Amygdala (tissue), 56 donors: ENCODE measurements at regions not wholly inside any gene's neighbourhood (a gene's known extent, or its start where the extent isn't known, plus 50 kb on each side); places are given as distances from the start of the nearest gene placed in this dataset.
"Not testable (repeated sequence)": the region's sequence is repeated elsewhere in the genome, so short reads cannot be mapped to it uniquely, and the experiment has no call there.

Experiments
- DNase-seq, 56 donors: peaks; one replicate each; lab custom pipeline; 2025; lab: John Stamatoyannopoulos, UW

- DNase-seq: no peak
These were observed 1082.0 kb downstream of the DSC3 start for GRCh38 chr18:29960539-29960938.

GRCh38 chr18:29930231-29930630 lies 1112.3 kb downstream of the DSC3 start:
- DNase-seq: no peak

DNA sequence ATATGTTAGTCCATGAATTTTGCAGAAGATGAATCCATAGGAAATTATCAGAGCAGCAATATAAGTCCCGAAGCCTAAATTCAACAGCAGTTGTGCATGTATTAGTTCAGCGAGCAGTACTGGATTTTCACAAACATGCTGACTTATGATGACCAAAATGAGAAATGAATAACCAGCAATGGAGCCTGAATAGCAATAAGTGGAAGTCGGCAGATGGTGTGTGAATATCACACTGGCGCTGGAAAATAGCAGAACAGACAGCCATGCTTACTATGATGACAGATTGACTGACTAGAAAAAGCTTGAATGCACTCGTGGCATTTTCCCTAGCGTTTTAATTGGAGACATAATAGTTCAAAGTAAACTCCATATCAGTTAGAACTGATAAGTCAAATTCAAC lies 1114.5 kb downstream of the DSC3 start:
- peak in 7 of 56 donors; percentile 1 to 19 (median 4) for DNase-seq

DNA sequence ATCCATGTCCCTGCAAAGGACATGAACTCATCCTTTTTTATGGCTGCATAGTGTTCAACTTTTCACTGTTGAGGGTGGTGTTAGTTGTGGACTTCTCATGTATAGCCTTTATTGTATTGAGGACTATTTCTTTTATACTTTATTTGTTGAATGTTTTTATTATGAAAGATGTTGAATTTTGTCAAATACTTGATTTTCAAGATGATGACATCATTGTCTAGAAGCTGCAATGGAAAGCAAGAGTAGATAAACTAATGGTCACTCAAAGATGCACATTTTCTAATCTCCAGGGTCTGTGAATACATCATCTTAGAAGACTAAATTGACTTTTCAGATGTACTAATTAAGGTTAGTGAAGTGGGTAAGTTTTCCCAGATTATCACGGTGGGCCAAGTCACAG lies 1117.0 kb downstream of the DSC3 start:
- DNase-seq: no peak

- no peak for DNase-seq
These were observed 1130.2 kb downstream of the DSC3 start for GRCh38 chr18:29912351-29912750.

- DNase-seq: no peak
These were observed 1149.5 kb downstream of the DSC3 start for GRCh38 chr18:29892960-29893558.

GRCh38 chr18:29883114-29883513 lies 1159.4 kb downstream of the DSC3 start:
- no peak for DNase-seq

- no peak for DNase-seq
These were observed 1159.9 kb downstream of the DSC3 start for GRCh38 chr18:29882620-29883019.

- DNase-seq: no peak
These were observed 1162.8 kb downstream of the DSC3 start for GRCh38 chr18:29879763-29880162.

- DNase-seq: peak in 3 of 56 donors; percentile 1 to 3 (median 3)
These were observed 1167.9 kb downstream of the DSC3 start for GRCh38 chr18:29874519-29875098.

DNA sequence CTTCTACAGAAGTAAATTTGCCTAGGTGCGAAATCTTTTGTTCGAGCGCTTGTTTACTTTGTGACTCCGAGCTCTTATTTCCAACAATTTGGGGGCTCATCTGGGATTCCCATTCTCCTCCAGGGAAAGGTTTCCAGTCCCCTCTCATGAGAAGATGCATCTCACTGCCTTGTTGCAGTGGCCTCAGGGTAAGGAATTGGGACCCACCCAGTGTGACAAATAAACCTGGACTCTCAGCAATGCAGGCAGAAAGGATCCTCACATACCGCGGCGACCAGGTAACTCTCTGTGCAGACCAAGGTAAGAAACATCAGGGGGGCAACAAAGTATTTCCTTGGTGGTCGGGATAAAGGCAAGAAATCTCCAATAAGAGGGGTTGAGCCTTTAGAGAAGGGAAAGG lies 1169.3 kb downstream of the DSC3 start:
- DNase-seq: no peak

DNA sequence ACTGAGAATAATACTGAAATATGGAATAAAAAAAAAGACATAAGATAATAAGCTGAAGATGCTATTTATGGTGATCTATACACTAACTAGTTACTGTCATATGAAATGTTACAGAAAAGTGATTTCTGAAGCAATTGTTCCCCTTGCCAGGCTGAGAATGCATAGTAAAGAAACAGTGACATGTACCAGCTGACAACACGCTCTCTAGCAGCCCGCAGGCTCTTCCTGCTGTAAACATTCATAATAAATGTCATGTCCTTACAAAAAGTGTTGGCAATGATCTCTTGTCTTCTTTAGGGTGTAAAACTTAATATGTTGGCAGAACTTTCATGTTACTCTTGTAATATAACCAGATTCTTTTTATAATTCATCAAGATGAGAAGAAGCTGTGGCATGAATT lies 1171.3 kb downstream of the DSC3 start:
- no peak for DNase-seq

GRCh38 chr18:29862824-29863223 lies 1179.7 kb downstream of the DSC3 start:
- no peak for DNase-seq

DNA sequence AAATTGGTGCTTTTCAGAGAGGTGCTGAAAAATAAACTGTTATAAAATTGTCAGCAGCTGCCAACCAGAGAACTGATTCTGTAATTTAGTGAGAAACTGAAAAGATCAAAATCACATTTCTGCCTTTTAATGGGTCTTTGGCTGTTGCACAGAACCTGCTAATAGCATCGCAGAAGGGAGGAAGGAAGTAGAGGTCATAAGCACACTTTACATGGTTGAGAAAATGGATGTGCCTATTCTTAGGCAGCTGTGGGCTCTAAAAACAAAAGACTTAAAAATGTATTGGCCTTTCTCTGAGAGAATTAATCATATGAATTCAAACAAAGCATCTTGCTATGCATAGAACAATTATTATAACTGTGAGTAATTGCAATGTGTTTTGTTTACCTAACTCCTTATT lies 1186.9 kb downstream of the DSC3 start:
- no peak for DNase-seq

- DNase-seq: no peak
These were observed 1189.4 kb downstream of the DSC3 start for GRCh38 chr18:29853126-29853525.

GRCh38 chr18:29849144-29849543 lies 1193.4 kb downstream of the DSC3 start:
- DNase-seq: no peak

DNA sequence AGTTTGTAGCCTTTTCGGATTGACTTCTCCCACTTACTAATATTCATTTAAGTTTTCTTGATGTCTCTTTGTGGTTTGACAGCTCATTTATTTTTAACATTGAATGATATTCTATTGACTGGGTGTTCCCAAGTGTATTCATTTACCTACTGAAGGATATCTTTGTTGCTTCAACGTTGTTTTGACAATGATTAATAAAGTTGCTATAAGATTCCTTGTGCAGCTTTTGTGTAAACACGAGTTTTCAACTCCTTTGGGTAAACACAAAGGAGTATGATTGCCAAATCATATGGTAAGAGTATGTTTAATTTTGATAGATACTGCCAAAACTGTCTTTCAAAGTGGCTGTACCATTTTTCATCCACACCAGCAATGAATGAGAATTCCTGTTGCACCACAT lies 1200.9 kb downstream of the DSC3 start:
- no peak for DNase-seq

DNA sequence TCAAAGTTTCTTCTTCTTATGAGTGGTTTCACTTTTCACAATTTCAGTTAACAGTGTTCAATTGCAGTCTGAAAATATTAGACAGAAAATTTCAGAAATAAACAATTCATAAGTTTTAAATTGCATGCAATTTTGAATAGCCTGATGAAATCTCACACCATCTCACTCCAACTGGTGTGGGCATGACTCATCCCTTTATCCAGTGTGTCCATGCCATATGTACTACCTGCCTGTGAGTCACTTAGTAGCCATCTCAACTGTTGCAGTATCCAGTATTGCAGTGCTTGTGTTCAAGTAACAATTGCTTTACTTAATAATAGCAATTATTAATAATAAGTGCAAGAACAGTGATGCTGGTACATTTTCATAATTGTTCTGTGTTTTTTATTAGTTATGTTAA lies 1202.5 kb downstream of the DSC3 start:
- peak in 1 of 56 donors; percentile 4 for DNase-seq

- not testable (repeated sequence) for DNase-seq
These were observed 1203.6 kb downstream of the DSC3 start for GRCh38 chr18:29838961-29839360.

GRCh38 chr18:29838556-29838955 lies 1204.0 kb downstream of the DSC3 start:
- DNase-seq: no peak

- no peak for DNase-seq
These were observed 1218.9 kb downstream of the DSC3 start for GRCh38 chr18:29823671-29824070.

- DNase-seq: no peak
These were observed 1221.0 kb downstream of the DSC3 start for GRCh38 chr18:29821544-29821943.

DNA sequence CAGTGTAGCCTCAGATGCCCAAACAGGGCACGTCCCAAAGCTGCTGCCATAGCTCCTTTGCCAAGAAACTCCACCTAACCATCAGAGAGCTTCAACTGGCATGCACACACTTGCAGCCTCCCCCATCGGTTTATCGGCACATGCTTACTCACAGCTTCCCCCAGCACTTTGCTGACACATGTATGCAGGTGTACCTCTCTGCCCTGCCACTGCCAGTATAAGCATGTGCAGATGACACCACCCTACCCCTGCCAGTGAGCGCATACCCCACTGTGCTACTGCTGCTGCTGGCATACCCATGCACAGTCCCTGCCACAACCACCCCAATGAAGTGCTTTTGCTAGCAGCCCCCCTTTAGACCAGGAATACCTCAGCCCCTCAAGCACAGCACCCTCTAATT lies 1231.0 kb downstream of the DSC3 start:
- DNase-seq: no peak
